WTC11 (cell line): ENCODE measurements at regions not wholly inside any gene's neighbourhood (a gene's known extent, or its start where the extent isn't known, plus 50 kb on each side); places are given as distances from the start of the nearest gene placed in this dataset.

Source experiments
- ATAC-seq: fragments of 200-7000 bp; cut with Tn5 transposase; 2 replicates; pipeline ENCODE4 v1.10.0; 2021; ENCODE audit warnings: mild to moderate bottlenecking, moderate library complexity
- CTCF ChIA-PET: fragments of 300-600 bp; sonication (Branson Sonifier 250); formaldehyde crosslinking; loops from one replicate; lab custom pipeline; 2021; ENCODE audit warnings: antibody characterized with exemption; lab: Charles Lee
- POLR2A ChIA-PET: fragments of 350-600 bp; sonication (Branson Sonifier 250); formaldehyde crosslinking; loops from one replicate; lab custom pipeline; 2021; ENCODE audit warnings: antibody characterized with exemption; lab: Charles Lee
- DNase-seq: peaks from one replicate; pipeline ENCODE4 v3.0.0; 2021; ENCODE audit warnings: low spot score
- H3K27ac Mint-ChIP-seq: 2 replicates; pipeline ENCODE4 v1.8.0; 2021; ENCODE audit warnings: mixed read lengths
- H3K27me3 Mint-ChIP-seq: 2 replicates; pipeline ENCODE4 v1.8.0; 2021; ENCODE audit warnings: low read depth, mild to moderate bottlenecking, moderate library complexity, mixed read lengths
- H3K36me3 Mint-ChIP-seq: 2 replicates; pipeline ENCODE4 v1.8.0; 2021; ENCODE audit warnings: mixed read lengths
- H3K4me1 Mint-ChIP-seq: 2 replicates; pipeline ENCODE4 v1.8.0; 2022; ENCODE audit warnings: mixed read lengths
- H3K4me3 Mint-ChIP-seq: 2 replicates; pipeline ENCODE4 v1.8.0; 2021; ENCODE audit warnings: mild to moderate bottlenecking, moderate library complexity, mixed read lengths
- H3K9me3 Mint-ChIP-seq: 2 replicates; pipeline ENCODE4 v1.8.0; 2021; ENCODE audit warnings: mixed read lengths
- ATF2 ChIP-seq: sonication (generic); formaldehyde crosslinking; IDR thresholded peaks from 2 replicates; pipeline ENCODE4 v1.8.1; 2022; ENCODE audit warnings: low read depth, missing genetic modification reagents, borderline replicate concordance
- CBFB ChIP-seq: sonication (generic); formaldehyde crosslinking; IDR thresholded peaks from 2 replicates; pipeline ENCODE4 v1.8.1; 2022; ENCODE audit warnings: mild to moderate bottlenecking, low read depth, missing genetic modification reagents
- CREB1 ChIP-seq: sonication (generic); formaldehyde crosslinking; IDR thresholded peaks from 2 replicates; pipeline ENCODE4 v1.8.0; 2023; ENCODE audit warnings: mild to moderate bottlenecking, missing genetic modification reagents
- ESRRA ChIP-seq: sonication (generic); formaldehyde crosslinking; IDR thresholded peaks from 2 replicates; pipeline ENCODE4 v1.8.1; 2022; ENCODE audit warnings: mild to moderate bottlenecking, missing genetic modification reagents, borderline replicate concordance
- FOXP1 ChIP-seq: sonication (generic); formaldehyde crosslinking; IDR thresholded peaks from 2 replicates; pipeline ENCODE4 v1.8.0; 2022; ENCODE audit warnings: missing genetic modification reagents, mild to moderate bottlenecking, moderate library complexity, borderline replicate concordance
- GABPB1 ChIP-seq: sonication (generic); formaldehyde crosslinking; IDR thresholded peaks from 2 replicates; pipeline ENCODE4 v1.8.1; 2023; ENCODE audit warnings: mild to moderate bottlenecking, missing genetic modification reagents
- GRHL2 ChIP-seq: fragments of 250-450 bp; sonication (Bioruptor Pico); IDR thresholded peaks from 2 replicates; pipeline ENCODE4 v1.8.0; 2022; ENCODE audit warnings: mild to moderate bottlenecking, moderate library complexity; ENCODE audit not compliant: insufficient replicate concordance, severe bottlenecking
- GTF2I ChIP-seq: fragments of 250-450 bp; sonication (Bioruptor Pico); conservative IDR thresholded peaks from 2 replicates; pipeline ENCODE4 v1.4.0; 2021; ENCODE audit warnings: mild to moderate bottlenecking
- KAT7 ChIP-seq: sonication (generic); formaldehyde crosslinking; IDR thresholded peaks from 2 replicates; pipeline ENCODE4 v1.8.1; 2023; ENCODE audit warnings: missing genetic modification reagents, mild to moderate bottlenecking, borderline replicate concordance
- MYBL2 ChIP-seq: sonication (generic); formaldehyde crosslinking; IDR thresholded peaks from 2 replicates; pipeline ENCODE4 v1.8.1; 2023; ENCODE audit warnings: mild to moderate bottlenecking, moderate library complexity, missing genetic modification reagents
- NFATC4 ChIP-seq: fragments of 250-450 bp; sonication (Bioruptor Pico); IDR thresholded peaks from 2 replicates; pipeline ENCODE4 v1.9.0; 2021; ENCODE audit warnings: mild to moderate bottlenecking
- NFE2L1 ChIP-seq: sonication (generic); formaldehyde crosslinking; IDR thresholded peaks from 2 replicates; pipeline ENCODE4 v1.8.1; 2023; ENCODE audit warnings: missing genetic modification reagents
- NR3C1 ChIP-seq: sonication (generic); formaldehyde crosslinking; conservative IDR thresholded peaks from 2 replicates; pipeline ENCODE4 v1.8.1; 2023; ENCODE audit warnings: low read depth, mild to moderate bottlenecking, missing genetic modification reagents
- RORB ChIP-seq: fragments of 250-450 bp; sonication (Bioruptor Pico); IDR thresholded peaks from 2 replicates; pipeline ENCODE4 v1.9.0; 2021; ENCODE audit warnings: mild to moderate bottlenecking
- SP1 ChIP-seq: sonication (generic); formaldehyde crosslinking; conservative IDR thresholded peaks from 2 replicates; pipeline ENCODE4 v1.8.1; 2022; ENCODE audit warnings: missing genetic modification reagents
- TCF7 ChIP-seq: sonication (generic); formaldehyde crosslinking; IDR thresholded peaks from 2 replicates; pipeline ENCODE4 v1.8.0; 2022; ENCODE audit warnings: mild to moderate bottlenecking, low read depth, missing genetic modification reagents, moderate library complexity
- ZNF219 ChIP-seq: sonication (generic); formaldehyde crosslinking; IDR thresholded peaks from 2 replicates; pipeline ENCODE4 v1.8.0; 2023; ENCODE audit warnings: missing genetic modification reagents, mild to moderate bottlenecking, borderline replicate concordance
- ZNF317 ChIP-seq: sonication (generic); formaldehyde crosslinking; IDR thresholded peaks from 2 replicates; pipeline ENCODE4 v1.8.1; 2023; ENCODE audit warnings: low read depth, mild to moderate bottlenecking, moderate library complexity, missing genetic modification reagents, borderline replicate concordance
- ZNF423 ChIP-seq: fragments of 250-450 bp; sonication (Bioruptor Pico); IDR thresholded peaks from 2 replicates; pipeline ENCODE4 v2.1.2; 2022; ENCODE audit warnings: mild to moderate bottlenecking, moderate library complexity
- TF ChIP-seq, protein P1 (sequence below): sonication (generic); formaldehyde crosslinking; IDR thresholded peaks from 2 replicates; pipeline ENCODE4 v1.8.1; 2023; ENCODE audit warnings: mild to moderate bottlenecking, missing genetic modification reagents, moderate library complexity
- TF ChIP-seq, protein P2 (sequence below): fragments of 250-450 bp; sonication (Bioruptor Pico); IDR thresholded peaks from 2 replicates; pipeline ENCODE4 v1.9.0; 2021; ENCODE audit warnings: mild to moderate bottlenecking
- TF ChIP-seq, protein P3 (sequence below): fragments of 250-450 bp; sonication (Bioruptor Pico); IDR thresholded peaks from 2 replicates; pipeline ENCODE4 v1.9.0; 2021; ENCODE audit warnings: moderate library complexity, mild to moderate bottlenecking, inconsistent platforms, borderline replicate concordance
- TF ChIP-seq, protein P4 (sequence below): sonication (generic); formaldehyde crosslinking; IDR thresholded peaks from 2 replicates; pipeline ENCODE4 v1.8.1; 2022; ENCODE audit warnings: mild to moderate bottlenecking, moderate library complexity, missing genetic modification reagents
- TF ChIP-seq, protein P5 (sequence below): fragments of 250-450 bp; sonication (Bioruptor Pico); IDR thresholded peaks from 2 replicates; pipeline ENCODE4 v1.8.0; 2021; ENCODE audit warnings: mild to moderate bottlenecking
- TF ChIP-seq, protein P6 (sequence below): fragments of 250-450 bp; sonication (Bioruptor Pico); IDR thresholded peaks from 2 replicates; pipeline ENCODE4 v1.9.0; 2021; ENCODE audit warnings: mild to moderate bottlenecking

DNA sequence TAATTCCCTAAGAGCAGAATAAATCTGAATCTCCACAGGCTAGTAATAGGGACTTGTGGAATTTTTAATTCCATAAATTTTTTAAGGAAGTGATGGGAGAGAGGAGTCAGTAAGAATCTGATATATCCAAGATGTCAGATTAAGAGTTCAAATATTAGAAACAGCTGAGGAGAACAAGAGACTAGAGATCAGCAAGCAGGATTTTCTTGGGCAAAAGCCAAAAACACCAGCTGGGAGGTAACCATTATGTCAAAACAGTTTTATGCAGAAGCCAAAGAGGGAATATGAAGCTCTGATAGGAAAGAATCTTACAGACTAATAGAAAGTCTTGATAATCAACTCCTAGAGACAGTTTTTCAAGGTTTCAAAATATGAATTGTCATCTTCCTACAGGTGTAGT is 72.2 kb upstream of the RBPJ start:
- H3K4me3 Mint-ChIP-seq: no peak overlapping the region
- no peaks in the 10 kb centered on the region for H3K4me1 Mint-ChIP-seq
- ATAC-seq (no peak), DNase-seq (no peak)
- peaks cover 11% of the 10 kb centered on the region for H3K9me3 Mint-ChIP-seq
- TF ChIP-seq CBFB (CRISPR knock-in tag) (no peak), NFE2L1 (CRISPR knock-in tag) (no peak), ZNF317 (CRISPR knock-in tag) (no peak), NFATC4 (no peak), ZNF219 (CRISPR knock-in tag) (no peak), KAT7 (CRISPR knock-in tag) (no peak), TCF7 (CRISPR knock-in tag) (no peak), ATF2 (no peak), MYBL2 (no peak), FOXP1 (CRISPR knock-in tag) (no peak)
- TF ChIP-seq, protein P1, sequence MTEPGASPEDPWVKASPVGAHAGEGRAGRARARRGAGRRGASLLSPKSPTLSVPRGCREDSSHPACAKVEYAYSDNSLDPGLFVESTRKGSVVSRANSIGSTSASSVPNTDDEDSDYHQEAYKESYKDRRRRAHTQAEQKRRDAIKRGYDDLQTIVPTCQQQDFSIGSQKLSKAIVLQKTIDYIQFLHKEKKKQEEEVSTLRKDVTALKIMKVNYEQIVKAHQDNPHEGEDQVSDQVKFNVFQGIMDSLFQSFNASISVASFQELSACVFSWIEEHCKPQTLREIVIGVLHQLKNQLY (CRISPR knock-in tag): no peak
- TF ChIP-seq, protein P2, sequence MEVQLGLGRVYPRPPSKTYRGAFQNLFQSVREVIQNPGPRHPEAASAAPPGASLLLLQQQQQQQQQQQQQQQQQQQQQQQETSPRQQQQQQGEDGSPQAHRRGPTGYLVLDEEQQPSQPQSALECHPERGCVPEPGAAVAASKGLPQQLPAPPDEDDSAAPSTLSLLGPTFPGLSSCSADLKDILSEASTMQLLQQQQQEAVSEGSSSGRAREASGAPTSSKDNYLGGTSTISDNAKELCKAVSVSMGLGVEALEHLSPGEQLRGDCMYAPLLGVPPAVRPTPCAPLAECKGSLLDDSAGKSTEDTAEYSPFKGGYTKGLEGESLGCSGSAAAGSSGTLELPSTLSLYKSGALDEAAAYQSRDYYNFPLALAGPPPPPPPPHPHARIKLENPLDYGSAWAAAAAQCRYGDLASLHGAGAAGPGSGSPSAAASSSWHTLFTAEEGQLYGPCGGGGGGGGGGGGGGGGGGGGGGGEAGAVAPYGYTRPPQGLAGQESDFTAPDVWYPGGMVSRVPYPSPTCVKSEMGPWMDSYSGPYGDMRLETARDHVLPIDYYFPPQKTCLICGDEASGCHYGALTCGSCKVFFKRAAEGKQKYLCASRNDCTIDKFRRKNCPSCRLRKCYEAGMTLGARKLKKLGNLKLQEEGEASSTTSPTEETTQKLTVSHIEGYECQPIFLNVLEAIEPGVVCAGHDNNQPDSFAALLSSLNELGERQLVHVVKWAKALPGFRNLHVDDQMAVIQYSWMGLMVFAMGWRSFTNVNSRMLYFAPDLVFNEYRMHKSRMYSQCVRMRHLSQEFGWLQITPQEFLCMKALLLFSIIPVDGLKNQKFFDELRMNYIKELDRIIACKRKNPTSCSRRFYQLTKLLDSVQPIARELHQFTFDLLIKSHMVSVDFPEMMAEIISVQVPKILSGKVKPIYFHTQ: no peak
- H3K36me3 Mint-ChIP-seq: no peaks in the 10 kb centered on the region
- ChIA-PET POLR2A (interaction anchor here (0.6 kb wide), 1 partner anchor 63 kb away, joined by 3 read pairs; no protein-coding TSS in a partner anchor), CTCF (no interaction called here)
- H3K27me3 Mint-ChIP-seq: no peaks in the 10 kb centered on the region
- no peak overlapping the region for H3K27ac Mint-ChIP-seq

DNA sequence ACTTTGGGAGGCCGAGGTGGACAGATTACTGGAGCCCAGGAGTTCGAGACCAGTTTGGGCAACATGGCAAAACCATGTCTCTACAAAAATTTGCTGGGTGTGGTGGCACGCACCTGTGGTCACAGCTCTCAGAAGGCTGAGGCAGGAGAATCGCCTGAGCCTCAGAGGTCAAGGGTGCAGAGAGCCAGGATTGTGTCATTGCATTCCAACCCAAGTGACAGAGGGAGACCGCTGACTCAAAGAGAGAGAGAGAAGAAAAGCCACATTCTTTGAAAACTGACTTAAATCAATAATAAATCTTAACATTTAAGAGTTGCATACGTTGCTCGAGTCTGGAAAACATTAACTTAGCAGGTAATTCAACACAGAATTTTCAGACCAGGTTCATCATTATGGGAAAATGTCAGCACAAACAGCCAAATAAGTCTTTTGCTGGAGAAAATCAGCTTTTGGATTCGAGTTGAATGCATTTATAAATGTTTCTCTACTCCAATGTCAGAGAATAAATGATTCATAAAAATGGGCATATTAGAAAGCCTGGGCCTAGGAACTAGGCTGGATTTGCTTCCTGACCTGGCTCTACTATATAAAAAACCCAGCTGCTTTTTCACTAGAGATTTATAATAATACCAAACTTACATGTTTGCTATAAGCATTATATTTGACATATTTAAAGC is 68.3 kb upstream of the RBPJ start:
- H3K27ac Mint-ChIP-seq: no peak overlapping the region; the same call in 1 of the 2 replicates
- ATAC-seq (no peak), DNase-seq (no peak)
- no peaks in the 10 kb centered on the region for H3K27me3 Mint-ChIP-seq
- ChIA-PET POLR2A (no interaction called here), CTCF (interaction anchor here (0.7 kb wide), 1 partner anchor 468 kb away, joined by 4 read pairs; no protein-coding TSS in a partner anchor)
- no peaks in the 10 kb centered on the region for H3K4me1 Mint-ChIP-seq
- no peaks in the 10 kb centered on the region for H3K36me3 Mint-ChIP-seq
- TF ChIP-seq, protein P2: no peak
- TF ChIP-seq SP1 (CRISPR knock-in tag) (no peak), CREB1 (no peak), ESRRA (no peak), ZNF423 (no peak), GTF2I (CRISPR knock-in tag) (no peak), RORB (CRISPR knock-in tag) (no peak), NR3C1 (CRISPR knock-in tag) (no peak), GABPB1 (CRISPR knock-in tag) (no peak), GRHL2 (CRISPR knock-in tag) (no peak)
- TF ChIP-seq, protein P3, sequence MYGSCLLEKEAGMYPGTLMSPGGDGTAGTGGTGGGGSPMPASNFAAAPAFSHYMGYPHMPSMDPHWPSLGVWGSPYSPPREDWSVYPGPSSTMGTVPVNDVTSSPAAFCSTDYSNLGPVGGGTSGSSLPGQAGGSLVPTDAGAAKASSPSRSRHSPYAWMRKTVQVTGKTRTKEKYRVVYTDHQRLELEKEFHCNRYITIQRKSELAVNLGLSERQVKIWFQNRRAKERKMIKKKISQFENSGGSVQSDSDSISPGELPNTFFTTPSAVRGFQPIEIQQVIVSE (CRISPR knock-in tag): no peak
- TF ChIP-seq, protein P4, sequence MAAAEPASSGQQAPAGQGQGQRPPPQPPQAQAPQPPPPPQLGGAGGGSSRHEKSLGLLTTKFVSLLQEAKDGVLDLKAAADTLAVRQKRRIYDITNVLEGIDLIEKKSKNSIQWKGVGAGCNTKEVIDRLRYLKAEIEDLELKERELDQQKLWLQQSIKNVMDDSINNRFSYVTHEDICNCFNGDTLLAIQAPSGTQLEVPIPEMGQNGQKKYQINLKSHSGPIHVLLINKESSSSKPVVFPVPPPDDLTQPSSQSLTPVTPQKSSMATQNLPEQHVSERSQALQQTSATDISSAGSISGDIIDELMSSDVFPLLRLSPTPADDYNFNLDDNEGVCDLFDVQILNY: no peak
- TF ChIP-seq, protein P5, sequence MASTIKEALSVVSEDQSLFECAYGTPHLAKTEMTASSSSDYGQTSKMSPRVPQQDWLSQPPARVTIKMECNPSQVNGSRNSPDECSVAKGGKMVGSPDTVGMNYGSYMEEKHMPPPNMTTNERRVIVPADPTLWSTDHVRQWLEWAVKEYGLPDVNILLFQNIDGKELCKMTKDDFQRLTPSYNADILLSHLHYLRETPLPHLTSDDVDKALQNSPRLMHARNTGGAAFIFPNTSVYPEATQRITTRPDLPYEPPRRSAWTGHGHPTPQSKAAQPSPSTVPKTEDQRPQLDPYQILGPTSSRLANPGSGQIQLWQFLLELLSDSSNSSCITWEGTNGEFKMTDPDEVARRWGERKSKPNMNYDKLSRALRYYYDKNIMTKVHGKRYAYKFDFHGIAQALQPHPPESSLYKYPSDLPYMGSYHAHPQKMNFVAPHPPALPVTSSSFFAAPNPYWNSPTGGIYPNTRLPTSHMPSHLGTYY (CRISPR knock-in tag): no peak
- TF ChIP-seq, protein P6, sequence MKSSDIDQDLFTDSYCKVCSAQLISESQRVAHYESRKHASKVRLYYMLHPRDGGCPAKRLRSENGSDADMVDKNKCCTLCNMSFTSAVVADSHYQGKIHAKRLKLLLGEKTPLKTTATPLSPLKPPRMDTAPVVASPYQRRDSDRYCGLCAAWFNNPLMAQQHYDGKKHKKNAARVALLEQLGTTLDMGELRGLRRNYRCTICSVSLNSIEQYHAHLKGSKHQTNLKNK (CRISPR knock-in tag): no peak
- peaks cover 3% of the 10 kb centered on the region for H3K9me3 Mint-ChIP-seq
- H3K4me3 Mint-ChIP-seq: no peak overlapping the region
